ENCODE measurements at regions not wholly inside any gene's neighbourhood (a gene's known extent, or its start where the extent isn't known, plus 50 kb on each side); places are given as distances from the start of the nearest gene placed in this dataset.
"Not testable (repeated sequence)": the region's sequence is repeated elsewhere in the genome, so short reads cannot be mapped to it uniquely, and the experiment has no call there.

DNA sequence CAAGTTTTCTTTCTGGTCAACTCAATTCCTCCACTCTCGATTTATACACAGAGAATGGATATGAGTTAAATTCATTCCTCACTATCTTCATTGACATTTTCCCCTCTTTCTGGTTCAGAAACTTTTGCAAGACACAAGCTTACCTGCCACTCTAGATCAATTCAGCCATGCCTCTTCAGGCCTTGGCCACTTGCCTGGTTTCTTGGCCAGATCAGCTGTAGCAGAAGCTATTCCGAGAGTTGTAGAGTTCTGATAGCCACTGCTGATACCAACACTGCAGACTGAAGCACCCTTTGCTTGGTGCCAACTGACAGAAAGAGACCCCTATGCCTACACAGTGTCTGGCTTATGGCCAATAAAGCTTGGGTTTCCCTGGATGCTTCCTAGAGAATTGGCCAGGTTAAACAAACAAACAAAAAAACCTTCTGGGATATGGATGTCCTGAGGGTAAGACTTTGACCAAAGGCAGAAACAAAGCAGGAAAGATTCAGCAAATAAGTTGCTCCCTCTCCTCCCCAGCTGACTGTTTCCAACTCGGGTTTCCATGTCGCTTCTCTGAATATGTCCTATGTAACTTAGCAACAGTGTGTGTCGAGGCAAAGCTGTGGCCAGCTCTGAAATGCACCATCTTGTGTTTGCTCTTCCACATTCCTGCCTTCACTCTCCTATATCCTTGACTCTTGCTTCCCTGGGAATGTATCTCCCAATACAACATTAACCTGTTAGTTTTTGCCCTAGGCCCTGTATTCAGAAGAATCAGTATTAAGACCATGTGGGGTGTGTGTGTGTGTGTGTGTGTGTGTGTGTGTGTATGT, 521.6 kb downstream of the EPHA3 start:
- DNase-seq: no peak

DNA sequence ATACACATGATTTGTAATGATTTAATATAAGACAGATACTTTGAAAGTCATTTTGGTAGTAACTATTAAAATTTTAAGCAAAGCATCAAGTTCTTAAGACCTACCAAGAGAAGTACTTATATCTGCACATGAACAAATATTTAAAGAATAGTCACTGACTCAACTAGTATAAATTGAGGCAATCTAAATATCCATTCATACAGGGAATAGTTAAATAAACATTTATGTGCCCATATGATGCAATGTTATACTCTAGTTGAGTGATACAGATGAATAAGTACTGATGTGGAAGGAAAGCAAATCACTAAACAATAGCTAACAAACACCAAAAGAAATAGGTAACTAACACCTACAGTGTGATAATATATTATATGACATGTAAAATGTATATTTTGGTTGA, 527.7 kb downstream of the EPHA3 start:
- DNase-seq: no peak

DNA sequence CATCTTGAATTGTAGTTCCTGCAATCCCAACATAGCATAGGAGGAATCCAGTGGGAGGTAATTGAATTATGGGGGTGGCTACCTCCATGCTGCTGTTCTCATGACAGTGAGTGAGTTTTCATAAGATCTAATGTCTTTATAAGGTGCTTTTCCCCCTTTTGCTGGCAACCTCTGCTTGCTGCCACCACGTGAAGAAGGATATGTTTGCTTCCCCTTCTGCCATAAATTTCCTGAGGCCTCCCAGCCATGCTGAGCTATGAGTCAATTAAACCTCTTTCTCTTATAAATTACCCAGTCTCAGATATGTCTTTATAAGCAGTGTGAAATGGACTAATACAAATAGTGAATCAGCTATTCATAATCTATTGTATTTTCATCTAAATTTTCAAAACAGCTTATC, 537.3 kb downstream of the EPHA3 start:
- no peak for DNase-seq

DNA sequence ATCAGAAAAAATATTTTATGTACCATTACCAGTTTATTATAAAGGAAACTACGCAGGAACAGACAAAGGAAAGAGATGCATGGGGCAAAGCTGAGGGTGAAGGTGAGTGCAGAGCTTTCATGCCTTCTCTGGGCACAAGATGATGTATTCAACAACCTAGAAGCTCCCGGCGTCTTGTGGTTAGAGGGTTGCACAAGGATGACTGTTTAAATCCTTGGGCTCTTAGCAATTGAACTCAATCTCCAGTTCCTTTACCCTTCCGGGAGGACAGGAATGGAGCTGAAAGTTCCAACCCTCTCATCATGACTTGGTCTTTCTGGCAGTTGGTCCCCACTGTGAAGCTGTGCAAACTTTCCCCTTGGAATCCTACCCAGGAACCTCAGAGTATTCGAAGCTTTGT, 542.0 kb downstream of the EPHA3 start:
- no peak for DNase-seq

DNA sequence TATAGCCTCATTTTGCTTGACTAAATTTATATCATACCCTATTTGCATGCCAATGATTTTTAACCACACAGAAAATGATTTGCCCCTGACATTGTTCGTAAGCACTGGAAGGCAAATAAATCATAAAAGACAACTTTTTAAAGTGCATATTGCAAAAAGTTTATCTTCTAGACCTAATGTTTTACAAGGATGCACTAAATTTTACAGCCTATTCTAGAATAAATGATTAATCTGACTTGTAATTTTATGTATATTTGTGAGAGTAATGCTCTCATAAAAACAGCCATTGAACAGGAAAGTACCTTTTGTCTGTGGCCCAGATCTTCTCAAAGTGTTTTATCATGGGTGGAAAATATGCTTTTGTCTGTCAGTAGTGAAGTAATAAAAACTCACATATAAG, 546.6 kb downstream of the EPHA3 start:
- DNase-seq: no peak

DNA sequence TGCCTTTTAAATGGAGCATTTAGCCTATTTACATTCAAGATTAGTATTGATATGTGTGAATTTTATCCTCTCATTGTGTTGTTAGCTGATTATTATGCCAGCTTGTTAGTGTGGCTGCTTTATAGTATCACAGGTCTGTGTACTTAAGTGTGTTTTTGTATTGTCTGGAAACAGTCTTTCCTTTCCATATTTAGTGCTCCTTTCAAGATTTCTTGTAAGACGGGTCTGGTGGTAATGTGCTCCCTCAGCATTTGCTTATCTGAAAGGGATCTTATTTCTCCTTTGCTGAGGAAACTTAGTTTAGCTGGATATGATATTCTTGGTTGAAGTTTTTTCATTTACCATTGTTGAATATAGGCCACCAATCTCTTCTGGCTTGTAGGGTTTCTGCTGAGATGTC, 549.0 kb downstream of the EPHA3 start:
- no peak for DNase-seq

DNA sequence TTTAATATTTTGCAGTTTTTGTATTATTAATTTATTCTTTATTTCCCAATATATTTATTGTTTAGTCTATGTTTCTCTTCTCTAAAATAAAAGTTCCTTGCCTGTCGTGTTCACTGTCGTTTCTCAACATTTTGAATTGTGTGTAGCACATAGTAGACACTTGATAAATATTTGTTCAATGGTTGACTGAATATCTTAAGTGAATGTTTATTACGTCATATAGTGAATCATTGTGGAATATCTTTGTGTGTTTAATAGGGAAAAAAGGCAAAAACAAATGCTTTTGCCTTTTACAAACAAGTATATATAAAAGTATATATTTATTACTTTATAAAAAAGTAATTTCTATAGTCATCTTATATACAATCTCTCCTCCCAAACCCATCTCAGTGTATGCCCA, 572.3 kb downstream of the EPHA3 start:
- DNase-seq: no peak

DNA sequence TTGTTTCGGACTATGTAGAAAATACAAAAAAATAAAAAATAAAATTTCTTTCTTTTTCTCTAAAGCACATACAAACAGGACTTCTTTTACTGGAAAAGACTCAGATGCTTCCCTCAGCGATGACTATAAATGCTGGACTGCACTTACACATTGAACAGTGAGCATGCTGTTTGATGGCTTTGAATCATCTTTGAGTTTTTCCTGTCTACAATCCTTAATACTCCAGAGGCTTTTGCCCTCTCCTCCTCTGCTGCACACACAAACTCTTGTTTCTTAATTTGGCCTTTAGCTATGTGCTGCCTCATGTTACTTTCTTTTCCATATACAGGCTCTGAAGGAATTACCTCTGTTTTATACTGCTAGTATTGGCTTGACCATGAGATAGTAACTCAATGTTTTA, 575.1 kb downstream of the EPHA3 start:
- no peak for DNase-seq

DNA sequence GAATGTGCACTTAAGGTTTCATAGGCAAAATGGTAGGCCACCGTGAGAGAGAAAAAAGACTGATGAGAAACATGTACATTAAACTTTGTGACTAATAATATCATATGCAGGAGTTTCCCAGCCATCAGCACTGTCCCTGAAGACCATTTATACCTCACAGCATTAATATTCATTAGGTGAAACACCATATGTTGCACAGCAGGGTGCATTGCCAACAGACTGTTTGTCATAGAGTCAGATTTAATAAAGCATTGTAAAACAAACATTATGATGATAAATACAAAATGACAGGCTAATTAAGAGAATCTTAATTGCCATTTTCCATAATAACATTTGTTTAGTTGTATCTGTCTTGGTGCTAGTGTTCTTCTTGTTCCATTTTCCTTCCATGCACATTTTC, 578.3 kb downstream of the EPHA3 start:
- peak in 1 of 2 experiments; percentile 69 for DNase-seq

DNA sequence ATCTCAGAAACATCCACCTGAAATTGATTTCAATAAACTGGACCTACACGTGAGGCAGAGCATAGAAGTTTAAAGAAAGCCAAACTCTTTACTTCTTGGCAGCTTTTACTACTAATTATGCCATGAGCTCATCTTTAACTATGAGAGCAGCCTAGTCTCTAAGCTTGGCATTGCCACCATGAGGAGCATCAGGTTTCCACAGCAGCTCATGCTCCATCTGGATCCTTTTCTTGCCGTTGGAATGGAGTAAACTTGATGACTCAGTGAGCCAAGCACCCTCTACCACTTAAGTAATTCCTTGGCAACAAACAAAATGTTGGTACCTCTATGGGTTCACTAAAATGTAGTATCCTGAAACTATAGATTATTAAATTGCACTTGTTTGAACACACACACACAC, 583.2 kb downstream of the EPHA3 start:
- peak; percentile 77 to 92 for DNase-seq

DNA sequence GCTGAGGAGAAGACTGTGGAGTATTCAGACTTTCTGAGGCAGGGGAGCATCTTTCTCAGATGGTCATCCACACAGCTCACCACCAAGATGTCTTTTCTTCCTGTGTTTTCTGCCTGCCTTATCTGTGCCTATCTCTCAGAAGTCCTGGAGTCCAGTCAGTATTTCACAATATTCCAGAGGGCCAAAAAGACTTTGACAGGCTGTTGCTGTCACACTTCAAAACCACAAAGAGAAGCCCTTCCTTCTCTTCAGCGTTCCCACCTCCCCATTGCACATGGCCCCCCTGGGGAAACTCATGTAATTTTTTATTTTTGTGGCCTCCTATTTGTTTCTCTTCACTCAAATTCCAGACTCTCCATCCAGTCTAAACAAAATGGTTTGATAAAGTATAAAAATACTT, 585.2 kb downstream of the EPHA3 start:
- DNase-seq: no peak

DNA sequence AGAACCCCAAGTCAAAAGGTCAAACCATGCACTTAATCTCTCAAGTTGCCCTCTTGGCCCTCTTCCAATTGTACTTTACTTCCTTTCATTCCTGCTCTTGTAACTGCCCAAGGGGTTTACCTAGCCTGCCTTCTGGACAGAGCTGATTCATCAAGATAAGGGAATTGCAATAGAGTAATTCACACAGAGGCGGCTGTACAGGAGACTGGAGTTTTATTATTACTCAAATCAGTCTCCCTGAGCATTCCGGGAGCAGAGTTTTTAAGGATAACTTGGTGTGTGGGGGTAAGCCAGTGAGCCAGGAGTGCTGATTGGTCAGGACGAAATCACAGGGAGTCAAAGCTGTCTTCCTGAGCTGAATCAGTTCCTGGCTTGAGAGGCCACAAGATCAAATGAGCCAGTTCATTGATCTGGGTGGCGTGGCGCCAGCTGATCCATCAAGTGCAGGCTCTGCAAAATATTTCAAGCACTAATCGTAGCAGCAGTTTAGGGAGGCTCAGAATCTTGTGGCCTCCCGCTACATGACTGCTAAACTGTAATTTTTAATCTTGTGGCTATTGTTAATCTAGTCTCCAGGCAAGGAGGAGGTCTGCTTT, 590.0 kb downstream of the EPHA3 start:
- DNase-seq: peak in 1 of 2 experiments; percentile 8

DNA sequence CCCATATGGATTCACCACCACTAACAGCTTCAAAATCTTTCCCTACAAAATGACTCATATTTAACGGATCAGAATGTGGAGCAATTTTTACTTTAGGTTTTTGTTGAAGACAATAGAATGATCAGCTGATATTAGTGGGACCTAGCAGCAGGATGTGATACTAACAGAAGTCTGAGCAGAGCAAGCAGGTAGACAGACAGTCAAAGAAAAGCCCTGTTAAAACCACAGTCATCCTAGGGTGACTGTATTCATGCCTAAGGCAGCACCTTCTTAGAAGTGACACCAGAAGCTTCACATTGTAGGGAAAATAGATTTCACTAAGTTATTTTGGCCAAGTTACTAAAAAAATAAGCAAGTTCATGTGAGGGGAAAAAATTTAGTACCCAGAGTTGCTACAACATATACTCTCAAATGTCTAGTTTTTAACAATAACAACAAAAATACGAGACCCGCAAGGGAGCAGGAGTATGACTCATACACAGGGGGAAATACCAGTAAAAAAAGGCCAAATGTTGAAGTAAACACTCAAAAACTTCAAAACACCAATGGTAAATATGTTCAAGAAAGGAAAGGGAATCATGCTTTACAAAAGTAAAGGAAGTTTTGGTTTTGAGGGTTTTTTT, 590.9 kb downstream of the EPHA3 start:
- no peak for DNase-seq

DNA sequence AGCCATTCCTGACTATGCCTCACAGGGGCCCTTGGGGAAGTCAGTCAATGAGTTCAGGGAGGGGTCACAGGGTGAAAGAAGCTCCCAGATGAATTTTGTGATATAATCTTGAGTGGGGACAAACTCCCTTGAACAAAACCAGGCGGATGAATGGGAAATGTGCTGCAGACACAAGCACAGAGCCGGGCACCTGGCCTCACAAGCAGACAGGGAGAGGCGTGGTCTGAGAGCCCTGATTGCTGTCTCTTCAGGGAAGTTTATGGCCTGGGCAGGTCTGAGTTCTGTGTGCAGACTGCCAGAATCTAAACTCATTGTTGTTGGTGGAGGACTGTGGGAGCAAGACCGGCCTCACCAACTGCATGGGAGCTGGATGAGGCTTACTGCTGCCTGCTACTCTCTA, 591.8 kb downstream of the EPHA3 start:
- no peak for DNase-seq

DNA sequence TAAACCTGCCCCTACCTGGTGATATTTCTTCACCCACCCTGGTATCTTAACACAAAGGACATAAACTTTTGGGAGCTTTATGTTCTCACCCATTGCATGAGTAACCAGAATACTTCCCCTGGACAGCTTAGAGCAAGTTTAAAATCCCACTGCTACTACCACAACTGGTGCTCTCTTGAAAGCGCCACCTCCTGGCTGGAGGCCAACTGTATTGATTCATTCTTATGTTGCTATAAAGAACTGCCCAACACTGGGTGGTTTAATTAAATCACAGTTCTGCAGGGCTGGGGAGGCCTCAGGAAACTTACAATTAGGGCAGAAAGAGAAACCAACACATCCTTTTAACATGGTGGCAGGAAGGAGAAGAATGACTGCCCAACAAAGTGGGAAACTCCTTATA, 592.4 kb downstream of the EPHA3 start:
- no peak for DNase-seq

DNA sequence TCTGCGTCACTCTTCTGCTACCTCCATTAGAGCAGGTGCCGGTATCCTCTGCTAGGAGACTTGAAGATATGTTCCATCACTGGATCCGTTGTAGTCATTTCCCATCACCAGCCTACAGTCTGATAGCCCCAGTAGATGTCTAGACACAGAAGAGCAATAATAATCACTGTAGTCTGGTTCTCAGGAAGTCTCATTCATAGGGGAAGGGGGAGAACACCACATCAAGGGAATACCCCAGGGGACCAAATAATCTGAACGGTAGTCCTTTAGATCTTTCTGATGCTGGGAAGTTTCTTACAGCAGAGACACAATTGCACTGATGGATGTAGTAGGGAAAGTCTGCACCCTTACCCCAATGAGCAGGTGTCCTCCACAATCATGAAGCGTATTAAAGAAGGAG, 595.0 kb downstream of the EPHA3 start:
- no peak for DNase-seq

DNA sequence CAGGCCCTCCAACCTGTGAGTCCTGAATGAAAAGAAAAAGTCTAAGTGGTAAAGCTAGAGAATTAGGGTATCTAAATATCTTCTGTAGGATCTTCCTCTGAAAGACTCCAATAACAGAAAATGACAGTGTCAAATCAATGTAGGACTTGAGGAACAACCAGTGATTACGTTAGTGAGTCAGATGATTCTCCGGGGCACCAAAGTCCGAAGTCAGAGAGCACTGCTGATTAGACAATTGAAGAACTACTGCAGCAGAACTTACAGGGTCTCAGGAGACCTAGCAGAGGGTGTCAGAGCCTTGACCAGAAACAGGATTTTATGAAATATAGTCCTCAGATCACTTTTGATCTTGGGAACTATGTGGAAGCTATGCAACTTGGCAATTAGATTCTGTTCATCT, 605.8 kb downstream of the EPHA3 start:
- DNase-seq: no peak

DNA sequence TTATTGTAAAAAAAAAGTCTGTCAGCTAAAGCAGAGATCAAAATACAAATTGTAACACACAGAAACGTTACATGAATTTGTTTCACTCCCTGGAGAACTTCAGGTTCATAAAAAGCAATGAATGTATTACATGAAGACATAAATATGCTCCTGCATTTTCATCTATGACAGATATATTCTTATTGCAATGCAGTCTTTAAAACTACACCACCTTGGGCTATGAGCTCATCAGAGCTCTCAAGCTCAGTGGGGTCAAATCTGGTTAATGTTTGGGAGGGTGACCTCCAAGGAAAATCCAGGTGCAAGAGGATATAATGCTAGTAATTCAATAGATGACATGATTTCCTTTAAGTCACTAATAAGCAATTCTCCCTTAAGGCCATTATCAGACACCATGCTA, 606.8 kb downstream of the EPHA3 start:
- DNase-seq: no peak

DNA sequence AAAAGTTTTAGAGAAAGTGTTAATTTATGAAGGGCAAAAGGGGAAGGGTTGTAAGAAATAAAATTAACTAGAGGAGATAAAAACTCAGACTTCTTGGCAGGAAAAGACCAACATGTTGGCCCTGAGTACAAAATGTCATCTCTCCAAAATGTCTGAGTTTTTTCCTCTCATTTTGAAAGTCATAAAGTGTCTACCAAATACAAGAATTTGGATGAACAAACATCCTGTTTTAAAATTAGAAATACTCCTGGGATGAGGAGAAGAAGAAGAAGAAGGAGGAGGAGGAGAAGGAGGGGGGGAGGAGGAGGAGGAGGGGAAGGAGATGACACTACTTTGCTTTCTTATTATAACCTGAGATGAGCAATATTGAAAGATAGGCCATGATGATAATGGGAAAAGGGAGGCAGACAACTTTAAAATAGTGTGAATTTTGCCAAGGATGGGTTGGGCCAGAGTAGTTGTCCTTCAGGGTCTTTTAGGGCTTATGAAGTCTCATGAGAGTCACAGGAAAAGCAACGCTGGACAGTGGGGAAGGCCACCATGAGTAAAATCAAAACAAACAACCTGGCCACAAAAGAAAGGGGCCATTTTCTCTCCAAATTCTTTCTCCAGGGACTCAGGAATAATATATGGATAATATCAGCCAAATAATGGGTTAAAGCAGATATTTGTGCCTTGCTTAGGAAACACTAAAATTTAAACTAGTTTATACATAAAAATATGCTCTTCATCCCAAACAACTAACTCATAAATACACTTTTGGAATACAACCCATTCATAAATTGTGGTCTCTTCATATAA, 632.9 kb downstream of the EPHA3 start:
- DNase-seq: no peak

DNA sequence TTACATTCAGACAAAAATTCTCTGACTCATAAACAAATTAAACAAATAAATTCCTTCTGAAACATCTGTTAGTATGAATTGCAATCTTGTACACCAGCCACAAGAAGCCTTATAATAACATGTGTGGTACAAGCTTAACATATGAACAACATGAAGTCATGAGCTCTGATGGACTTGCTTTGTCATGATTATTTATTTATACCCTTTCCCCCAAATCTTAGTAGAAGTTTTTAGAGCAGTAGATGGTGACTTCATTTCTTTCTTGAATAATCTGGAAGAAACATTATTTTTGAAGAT, 633.4 kb downstream of the EPHA3 start:
- DNase-seq: no peak

DNA sequence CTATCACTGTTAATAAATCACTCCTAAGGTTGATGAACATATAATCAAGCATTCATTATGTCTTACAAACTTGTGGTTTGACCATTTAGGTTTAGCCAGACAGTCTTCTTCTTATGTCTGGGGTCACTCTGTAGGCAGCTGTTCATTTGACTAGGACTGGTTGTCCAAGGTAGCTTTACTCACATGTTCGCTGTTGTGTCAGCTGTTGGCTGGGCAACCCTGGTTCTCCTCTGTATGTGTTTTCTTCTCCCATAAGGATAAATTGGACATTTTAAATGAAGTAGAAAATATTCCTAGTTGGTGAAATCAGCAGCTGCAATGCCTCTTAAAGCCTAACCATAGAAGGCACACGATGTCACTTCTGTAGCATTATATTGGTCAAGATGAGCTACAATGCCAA, 635.1 kb downstream of the EPHA3 start:
- no peak for DNase-seq

DNA sequence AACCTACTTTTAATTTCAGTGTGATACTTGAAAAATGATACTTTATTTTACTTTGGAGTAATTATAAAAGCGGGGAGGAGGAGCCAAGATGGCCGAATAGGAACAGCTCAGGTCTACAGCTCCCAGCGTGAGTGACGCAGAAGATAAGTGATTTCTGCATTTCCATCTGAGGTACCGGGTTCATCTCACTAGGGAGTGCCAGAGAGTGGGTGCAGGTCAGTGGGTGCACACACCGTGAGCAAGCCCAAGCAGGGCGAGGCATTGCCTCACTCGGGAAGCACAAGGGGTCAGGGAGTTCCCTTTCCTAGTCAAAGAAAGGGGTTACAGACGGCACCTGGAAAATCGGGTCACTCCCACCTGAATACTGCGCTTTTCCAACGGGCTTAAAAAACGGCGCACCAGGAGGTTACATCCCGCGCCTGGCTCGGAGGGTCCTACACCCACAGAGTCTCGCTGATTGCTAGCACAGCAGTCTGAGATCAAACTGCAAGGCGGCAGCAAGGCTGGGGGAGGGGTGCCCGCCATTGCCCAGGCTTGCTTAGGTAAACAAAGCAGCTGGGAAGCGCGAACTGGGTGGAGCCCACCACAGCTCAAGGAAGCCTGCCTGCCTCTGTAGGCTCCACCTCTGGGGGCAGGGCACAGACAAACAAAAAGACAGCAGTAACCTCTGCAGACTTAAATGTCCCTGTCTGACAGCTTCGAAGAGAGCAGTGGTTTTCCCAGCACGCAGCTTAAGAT, 640.3 kb downstream of the EPHA3 start:
- DNase-seq: not testable (repeated sequence)

DNA sequence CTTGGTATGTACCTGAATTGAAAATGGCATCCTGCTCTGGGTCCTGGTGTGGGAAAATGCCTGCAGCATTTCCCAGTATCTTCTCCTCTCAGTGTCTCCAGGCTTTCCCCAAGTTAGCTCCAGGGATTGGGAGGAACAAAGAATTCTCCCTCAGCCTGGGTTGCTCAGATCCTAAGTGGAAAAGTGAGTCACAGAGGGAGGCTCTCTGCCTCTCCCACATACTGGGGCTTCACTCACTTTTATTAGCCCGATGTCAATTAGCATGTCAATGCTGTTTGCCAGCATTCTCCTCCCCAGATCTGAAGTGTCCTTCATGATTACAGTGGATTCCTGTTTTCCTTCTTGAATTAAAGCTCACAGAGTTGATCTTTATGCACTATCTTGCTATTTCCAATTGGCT, 655.0 kb downstream of the EPHA3 start:
- DNase-seq: no peak

Measured in NCI-H446 (cell line).